ENCODE measurements at regions not wholly inside any gene's neighbourhood (a gene's known extent, or its start where the extent isn't known, plus 50 kb on each side); places are given as distances from the start of the nearest gene placed in this dataset.

- ChIA-PET POLR2A (no interaction called here), CTCF (interaction anchor here (2.3 kb wide), 1 partner anchor 9 kb away, joined by 8 read pairs; no protein-coding TSS in a partner anchor)
- no peak for DNase-seq (ENCODE audit: extremely low spot score)
- no peak for TF ChIP-seq CTCF (IDR thresholded peaks at IDR 0.05; ENCODE audit: control extremely low read depth, extremely low read depth, low read depth, missing control alignments)
Measured at GRCh38 chr3:144173491-144173890, 201.9 kb downstream of the DIPK2A start.

DNA sequence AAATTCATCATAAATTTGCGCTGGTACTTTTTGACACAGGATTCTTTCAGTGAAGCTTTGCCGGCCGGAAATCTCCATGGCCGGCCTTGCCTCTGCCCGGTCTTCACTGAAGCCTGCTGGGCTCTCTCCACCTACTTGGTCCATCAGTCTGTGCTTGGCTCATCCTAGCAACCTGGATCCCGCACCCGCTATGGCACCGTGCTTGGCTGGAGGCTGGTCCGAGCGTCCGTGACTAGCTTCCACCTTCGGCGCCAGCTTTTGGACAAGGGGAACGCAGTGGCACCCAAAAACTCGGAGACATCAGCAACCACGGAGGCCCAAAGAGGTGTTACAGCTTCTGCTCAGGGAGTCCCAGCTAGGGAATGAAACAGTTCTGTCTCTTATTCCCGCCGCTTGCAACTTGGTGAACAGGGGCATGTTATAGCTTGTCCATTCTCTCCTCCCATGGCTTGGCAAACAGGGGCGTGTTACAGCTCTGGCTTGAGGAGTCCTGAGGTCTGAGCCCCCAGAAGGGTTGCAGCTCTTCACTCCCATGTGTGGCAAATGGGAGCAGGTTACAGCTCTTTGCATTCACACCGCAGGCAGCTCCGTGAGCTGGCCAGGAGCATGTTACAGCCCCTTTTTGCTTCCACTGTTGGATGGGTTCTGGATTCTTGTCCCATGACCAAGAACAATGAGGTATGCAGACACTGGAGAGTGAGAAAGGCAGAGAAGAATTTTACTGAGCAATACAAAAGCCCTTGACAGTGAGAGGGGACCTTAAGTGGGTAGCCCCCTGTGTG lies 204.2 kb downstream of the DIPK2A start:
- DNase-seq (ENCODE audit: extremely low spot score) = no peak
- ChIA-PET POLR2A (no interaction called here), CTCF (interaction anchor here (1.1 to 1.7 kb wide), 4 partner anchors 8 to 35 kb away, joined by 3 to 6 read pairs (median 4); no protein-coding TSS in a partner anchor)
- TF ChIP-seq CTCF (IDR thresholded peaks at IDR 0.05; ENCODE audit: control extremely low read depth, extremely low read depth, low read depth, missing control alignments) = no peak

DNA sequence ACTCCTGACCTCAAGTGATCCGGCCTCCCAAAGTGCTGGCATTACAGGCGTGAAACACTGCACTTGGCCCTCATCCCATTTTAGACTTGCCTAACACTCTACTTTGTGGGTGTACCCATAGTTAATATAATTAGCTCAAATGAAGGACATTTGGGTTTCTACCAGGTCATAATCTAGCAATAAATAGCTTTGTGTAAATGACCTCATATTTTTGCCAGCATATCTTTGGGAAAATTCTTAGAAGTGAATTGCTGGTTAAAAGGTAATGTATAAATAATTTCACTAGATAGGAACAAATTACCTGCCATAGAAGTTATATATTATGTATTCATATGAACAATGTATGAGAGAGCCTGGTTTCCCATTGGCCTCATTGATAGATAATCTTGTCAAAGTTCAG lies 206.0 kb downstream of the DIPK2A start:
- TF ChIP-seq CTCF (IDR thresholded peaks at IDR 0.05; ENCODE audit: control extremely low read depth, extremely low read depth, low read depth, missing control alignments) = no peak
- DNase-seq (ENCODE audit: extremely low spot score) = no peak
- CTCF ChIA-PET = interaction anchor here (0.8 to 1.5 kb wide), 2 partner anchors 9 to 16 kb away, joined by 3 to 5 read pairs; no protein-coding TSS in a partner anchor
- POLR2A ChIA-PET = no interaction called here

GRCh38 chr3:144178607-144179006 lies 207.0 kb downstream of the DIPK2A start:
- no peak for TF ChIP-seq CTCF (IDR thresholded peaks at IDR 0.05; ENCODE audit: control extremely low read depth, extremely low read depth, low read depth, missing control alignments)
- DNase-seq (ENCODE audit: extremely low spot score) = no peak
- ChIA-PET POLR2A (no interaction called here), CTCF (interaction anchor here (1.5 to 1.7 kb wide), 2 partner anchors 10 to 12 kb away, joined by 5 to 7 read pairs; no protein-coding TSS in a partner anchor)

- no peak for TF ChIP-seq CTCF (IDR thresholded peaks at IDR 0.05; ENCODE audit: control extremely low read depth, extremely low read depth, low read depth, missing control alignments)
- ChIA-PET CTCF (interaction anchor here (1.3 kb wide), 1 partner anchor 13 kb away, joined by 3 read pairs; no protein-coding TSS in a partner anchor), POLR2A (no interaction called here)
- DNase-seq (ENCODE audit: extremely low spot score) = no peak
Measured at GRCh38 chr3:144181062-144181461, 209.4 kb downstream of the DIPK2A start.

GRCh38 chr3:144182501-144182900 lies 210.9 kb downstream of the DIPK2A start:
- TF ChIP-seq CTCF (IDR thresholded peaks at IDR 0.05; ENCODE audit: control extremely low read depth, extremely low read depth, low read depth, missing control alignments) = no peak
- DNase-seq (ENCODE audit: extremely low spot score) = no peak
- CTCF ChIA-PET = interaction anchor here (1.2 kb wide), 1 partner anchor 10 kb away, joined by 4 read pairs; no protein-coding TSS in a partner anchor
- POLR2A ChIA-PET = interaction anchor here (0.6 kb wide), 1 partner anchor 1057 kb away, joined by 7 read pairs; no protein-coding TSS in a partner anchor

All from GM10248 (cell line).